GM19468 (cell line): ENCODE measurements at regions not wholly inside any gene's neighbourhood (a gene's known extent, or its start where the extent isn't known, plus 50 kb on each side); places are given as distances from the start of the nearest gene placed in this dataset.

Source experiments
- ATAC-seq: cut with Tn5 transposase; IDR thresholded peaks from one replicate; pipeline ENCODE4 v1.9.1; 2021; ENCODE audit warnings: mild to moderate bottlenecking, moderate library complexity, moderate number of reproducible peaks; ENCODE audit not compliant: unreplicated experiment; ENCODE audit errors: extremely low read depth

GRCh38 chr7:140242057-140243031 lies 65.6 kb upstream of the KDM7A start:
- ATAC-seq = no peak

DNA sequence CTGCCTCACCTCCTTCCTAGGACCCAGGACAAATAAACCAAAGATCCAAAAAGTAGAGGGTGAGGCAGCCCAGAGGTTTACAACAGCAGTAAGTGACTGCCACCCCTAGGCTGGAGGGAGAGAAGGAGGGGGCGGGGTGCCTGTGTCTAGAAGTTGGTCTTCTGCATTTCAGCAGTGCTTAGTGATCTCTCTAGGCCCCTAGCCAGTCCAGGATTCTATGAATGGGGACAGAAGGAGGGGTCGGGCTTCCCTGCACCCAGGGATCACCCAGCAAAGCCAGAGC lies 62.8 kb upstream of the KDM7A start:
- no peak for ATAC-seq

GRCh38 chr7:140238778-140239652 lies 62.2 kb upstream of the KDM7A start:
- ATAC-seq = no peak

- no peak for ATAC-seq
Observed at GRCh38 chr7:140237390-140237789, 60.6 kb upstream of the KDM7A start.

DNA sequence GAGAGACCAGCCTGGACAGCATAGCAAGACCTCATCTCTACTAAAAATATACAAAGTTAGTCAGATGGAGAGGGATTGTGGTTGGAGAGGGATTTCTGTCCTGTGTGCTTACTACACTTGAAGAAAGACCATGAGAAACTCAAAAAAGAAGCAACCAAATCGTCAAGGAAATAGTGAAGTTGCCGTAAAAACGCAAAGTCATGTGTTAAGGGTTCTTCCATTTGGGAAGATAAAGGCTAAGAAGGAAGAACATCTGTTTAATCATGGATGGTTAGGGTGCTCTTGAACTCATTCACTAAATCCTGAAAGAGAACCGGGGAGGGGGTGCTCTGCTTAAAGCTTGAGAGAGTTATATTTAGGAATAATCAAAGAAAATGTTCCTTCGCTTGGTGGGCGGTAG lies 59.8 kb upstream of the KDM7A start:
- ATAC-seq = no peak

DNA sequence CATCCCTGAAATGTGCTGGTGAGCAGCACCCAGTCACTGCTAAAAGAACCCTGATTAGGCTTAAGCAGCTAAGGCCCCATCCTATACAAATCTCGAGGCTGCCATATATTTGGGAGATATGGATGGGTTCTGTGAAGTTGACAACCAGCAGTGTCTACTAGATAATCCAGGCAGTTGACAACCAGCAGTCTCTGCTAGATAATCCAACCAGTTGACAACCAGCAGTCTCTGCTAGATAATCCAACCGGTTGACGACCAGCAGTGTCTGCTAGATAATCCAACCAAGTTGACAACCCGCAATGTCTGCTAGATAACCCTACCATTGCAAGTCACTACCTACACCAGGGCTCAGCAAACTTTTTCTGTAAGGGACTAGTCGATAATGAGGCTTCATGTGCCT lies 58.3 kb upstream of the KDM7A start:
- ATAC-seq = no peak

DNA sequence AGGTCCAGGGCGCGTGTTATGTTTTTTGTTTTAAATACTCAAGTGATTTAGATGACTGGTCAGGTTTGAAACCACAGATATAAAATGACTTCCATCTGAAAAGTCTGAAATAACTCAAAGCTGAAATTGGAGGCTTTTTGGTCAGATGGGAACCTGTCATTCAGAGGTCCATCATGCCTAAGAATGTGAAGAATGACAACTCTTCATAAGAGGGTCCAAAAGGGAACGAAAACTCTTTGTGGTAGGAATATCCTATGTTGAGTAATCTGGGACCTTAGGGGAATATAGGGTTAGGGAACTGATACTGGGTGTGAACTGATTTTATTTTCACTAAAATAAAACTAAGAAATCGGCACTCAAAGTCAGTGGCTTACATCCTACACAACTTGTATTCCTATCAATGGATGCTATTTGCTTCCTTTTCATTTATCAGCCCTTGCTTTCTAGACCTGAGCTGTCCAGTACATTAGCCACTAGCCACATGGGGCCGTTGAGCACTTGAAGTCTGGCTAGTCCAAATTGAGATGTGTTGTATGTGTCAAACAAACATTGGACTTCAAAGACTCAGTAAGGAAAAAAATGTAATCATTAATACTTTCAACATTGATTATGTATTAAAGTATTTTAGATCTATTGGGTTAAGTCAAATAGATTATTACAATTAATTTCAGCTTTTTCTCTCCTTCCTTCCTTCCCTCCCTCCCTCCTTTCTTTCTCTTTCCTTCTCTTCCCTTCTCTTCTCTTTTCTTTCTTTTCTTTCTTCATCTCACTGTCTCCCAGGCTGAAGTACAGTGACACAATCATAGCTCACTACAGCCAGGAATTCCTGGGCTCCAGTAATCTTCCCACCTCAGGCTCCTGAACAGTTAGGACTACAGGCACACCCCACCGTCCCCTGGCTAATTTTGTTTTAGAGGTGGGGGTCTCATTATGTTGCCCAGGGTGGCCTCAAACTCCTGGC lies 56.5 kb upstream of the KDM7A start:
- ATAC-seq = peak; percentile 29

GRCh38 chr7:140231771-140232491 lies 55.1 kb upstream of the KDM7A start:
- no peak for ATAC-seq

- no peak for ATAC-seq
Observed at GRCh38 chr7:140230861-140231770, 54.3 kb upstream of the KDM7A start.

- ATAC-seq = no peak
Observed at GRCh38 chr7:140230516-140230860, 53.7 kb upstream of the KDM7A start.

DNA sequence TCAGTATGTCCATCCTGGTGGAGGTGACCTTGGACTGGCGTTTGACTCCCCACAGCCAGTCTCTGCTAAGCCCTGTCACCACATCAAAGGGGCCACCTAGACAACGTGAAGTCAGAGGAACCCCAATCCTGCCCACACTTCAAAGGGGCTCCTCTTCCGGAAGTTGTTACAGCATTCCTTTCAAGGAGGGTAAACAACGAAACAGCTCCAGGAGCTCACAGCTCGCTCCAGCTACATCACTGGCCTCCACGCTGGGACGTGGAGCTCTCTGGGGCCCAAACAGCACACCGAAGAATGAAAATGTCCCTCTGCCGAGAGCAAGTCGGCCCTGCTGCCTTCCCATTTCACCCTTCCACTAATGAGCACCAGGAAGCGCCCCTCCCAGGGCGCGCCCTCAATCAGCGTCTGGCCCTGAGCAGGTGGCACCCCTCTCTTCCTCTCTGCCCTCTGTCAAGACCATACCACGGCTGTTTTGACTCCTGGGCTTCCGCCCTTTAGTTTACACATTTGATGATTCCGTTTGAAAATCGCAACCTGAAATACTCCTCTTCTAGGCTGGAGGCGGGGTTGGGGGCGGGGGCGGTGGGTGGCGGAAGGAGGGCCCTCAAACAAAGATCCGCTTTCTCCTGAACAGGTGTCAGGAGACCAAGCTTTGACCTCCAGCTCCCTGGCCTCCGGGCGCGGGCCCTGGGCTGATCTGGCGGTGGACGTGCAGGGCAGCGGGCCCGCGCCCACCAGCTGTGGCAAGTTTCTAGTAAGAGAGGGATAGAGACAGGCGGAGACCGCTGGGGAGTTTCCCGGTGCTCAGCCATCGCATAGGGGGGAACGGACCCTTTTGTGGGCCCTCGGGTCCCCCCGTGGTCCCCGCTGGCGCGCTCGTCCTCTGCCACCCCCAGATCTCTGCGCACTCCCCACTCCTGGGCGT lies 53.1 kb upstream of the KDM7A start:
- no peak for ATAC-seq

DNA sequence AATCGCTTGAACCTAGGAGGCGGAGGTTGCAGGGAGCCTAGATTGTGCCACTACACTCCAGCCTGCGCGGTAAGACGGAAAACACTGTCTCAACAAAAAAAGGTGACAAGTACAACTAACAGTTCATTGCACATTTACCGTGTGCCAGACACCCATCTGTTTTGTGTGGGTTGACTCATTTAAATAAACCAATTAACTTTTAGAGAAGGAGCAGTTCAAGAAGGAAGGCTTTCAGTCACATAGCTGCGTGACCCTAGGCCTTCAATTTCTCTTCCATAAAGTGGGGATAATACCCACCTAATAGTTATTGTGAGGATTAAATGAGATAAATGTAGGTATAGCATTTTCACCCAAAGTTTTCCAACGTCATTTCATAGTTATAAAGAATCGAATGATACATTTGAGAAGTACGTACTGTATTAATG lies 52.3 kb upstream of the KDM7A start:
- ATAC-seq = no peak
